Activated T-helper 2 cell treated with anti-CD3 and anti-CD28 coated beads, Interferon-gamma antibody, Interleukin-2, Interleukin-4, amounts not matched to agents 10 μg/mL and 5 μg/mL and 100 μg/mL, durations not matched to agents 14 hours and 24 hours and 36 hours (primary cell): ENCODE measurements at regions not wholly inside any gene's neighbourhood (a gene's known extent, or its start where the extent isn't known, plus 50 kb on each side); places are given as distances from the start of the nearest gene placed in this dataset.

Source experiments
- DNase-seq: peaks from one replicate; pipeline ENCODE4 v3.0.0; 2021; ENCODE audit warnings: low spot score
- H3K27ac Mint-ChIP-seq: one replicate; pipeline ENCODE4 v1.8.0; 2021; ENCODE audit warnings: mixed read lengths
- H3K27me3 Mint-ChIP-seq: one replicate; pipeline ENCODE4 v1.8.0; 2021; ENCODE audit warnings: low read depth, mixed read lengths
- H3K36me3 Mint-ChIP-seq: one replicate; pipeline ENCODE4 v1.8.0; 2021; ENCODE audit warnings: low read depth, mixed read lengths
- H3K4me1 Mint-ChIP-seq: one replicate; pipeline ENCODE4 v1.8.0; 2021; ENCODE audit warnings: low read depth, mixed read lengths
- H3K4me3 Mint-ChIP-seq: one replicate; pipeline ENCODE4 v1.8.0; 2021; ENCODE audit warnings: low read depth, mild to moderate bottlenecking, moderate library complexity, mixed read lengths
- H3K9me3 Mint-ChIP-seq: one replicate; pipeline ENCODE4 v1.8.0; 2021; ENCODE audit warnings: mixed read lengths
- intact Hi-C: fragments of 100-400 bp; cut with micrococcal nuclease; formaldehyde crosslinking; loops from one replicate; pipeline ENCODE4 v1.15.1; 2023

- Mint-ChIP-seq H3K36me3 (no peaks in the 10 kb centered on the region), H3K9me3 (peaks cover 16% of the 10 kb centered on the region), H3K27me3 (no peaks in the 10 kb centered on the region), H3K4me1 (no peaks in the 10 kb centered on the region), H3K27ac (no peak overlapping the region), H3K4me3 (no peak overlapping the region)
- intact Hi-C loops = no loop called here
- no peak for DNase-seq
Observed at GRCh38 chr13:65844266-65844841, 1385.8 kb downstream of the PCDH9 start.

- Mint-ChIP-seq H3K4me1 (no peaks in the 10 kb centered on the region), H3K36me3 (no peaks in the 10 kb centered on the region), H3K9me3 (peaks cover 15% of the 10 kb centered on the region), H3K27ac (no peak overlapping the region), H3K27me3 (no peaks in the 10 kb centered on the region), H3K4me3 (no peak overlapping the region)
- intact Hi-C loops = no loop called here
- DNase-seq = no peak
Observed at GRCh38 chr13:65843314-65843731, 1386.8 kb downstream of the PCDH9 start.

- no peak overlapping the region for H3K27ac Mint-ChIP-seq
- no peak overlapping the region for H3K4me3 Mint-ChIP-seq
- H3K9me3 Mint-ChIP-seq = peaks cover 11% of the 10 kb centered on the region
- no peak for DNase-seq
- H3K27me3 Mint-ChIP-seq = no peaks in the 10 kb centered on the region
- no peaks in the 10 kb centered on the region for H3K4me1 Mint-ChIP-seq
- intact Hi-C loops = no loop called here
- no peaks in the 10 kb centered on the region for H3K36me3 Mint-ChIP-seq
Observed at GRCh38 chr13:65841156-65841555, 1389.0 kb downstream of the PCDH9 start.

- intact Hi-C loops = no loop called here
- H3K27me3 Mint-ChIP-seq = no peaks in the 10 kb centered on the region
- peaks cover 8% of the 10 kb centered on the region for H3K9me3 Mint-ChIP-seq
- no peaks in the 10 kb centered on the region for H3K4me1 Mint-ChIP-seq
- DNase-seq = no peak
- H3K27ac Mint-ChIP-seq = no peak overlapping the region
- H3K4me3 Mint-ChIP-seq = no peak overlapping the region
- H3K36me3 Mint-ChIP-seq = no peaks in the 10 kb centered on the region
Observed at GRCh38 chr13:65836066-65836465, 1394.1 kb downstream of the PCDH9 start.

- DNase-seq = no peak
- H3K9me3 Mint-ChIP-seq = peaks cover 14% of the 10 kb centered on the region
- H3K27me3 Mint-ChIP-seq = no peaks in the 10 kb centered on the region
- no peaks in the 10 kb centered on the region for H3K36me3 Mint-ChIP-seq
- H3K27ac Mint-ChIP-seq = no peak overlapping the region
- H3K4me3 Mint-ChIP-seq = no peak overlapping the region
- intact Hi-C loops = no loop called here
- no peaks in the 10 kb centered on the region for H3K4me1 Mint-ChIP-seq
Observed at GRCh38 chr13:65834897-65835296, 1395.2 kb downstream of the PCDH9 start.

GRCh38 chr13:65830411-65831205 is 1399.5 kb downstream of the PCDH9 start:
- intact Hi-C loops = no loop called here
- Mint-ChIP-seq H3K4me3 (no peak overlapping the region), H3K27ac (no peak overlapping the region), H3K36me3 (no peaks in the 10 kb centered on the region), H3K27me3 (no peaks in the 10 kb centered on the region), H3K4me1 (no peaks in the 10 kb centered on the region), H3K9me3 (peaks cover 18% of the 10 kb centered on the region)
- DNase-seq = no peak

GRCh38 chr13:65829241-65830008 is 1400.7 kb downstream of the PCDH9 start:
- Mint-ChIP-seq H3K4me1 (no peaks in the 10 kb centered on the region), H3K4me3 (no peak overlapping the region), H3K27ac (no peak overlapping the region), H3K27me3 (no peaks in the 10 kb centered on the region), H3K9me3 (peaks cover 14% of the 10 kb centered on the region), H3K36me3 (no peaks in the 10 kb centered on the region)
- intact Hi-C loops = no loop called here
- DNase-seq = no peak

GRCh38 chr13:65826657-65827056 is 1403.5 kb downstream of the PCDH9 start:
- H3K9me3 Mint-ChIP-seq = peaks cover 22% of the 10 kb centered on the region
- H3K36me3 Mint-ChIP-seq = no peaks in the 10 kb centered on the region
- H3K4me3 Mint-ChIP-seq = no peak overlapping the region
- DNase-seq = no peak
- H3K27ac Mint-ChIP-seq = no peak overlapping the region
- intact Hi-C loops = no loop called here
- H3K27me3 Mint-ChIP-seq = no peaks in the 10 kb centered on the region
- H3K4me1 Mint-ChIP-seq = no peaks in the 10 kb centered on the region

GRCh38 chr13:65825039-65825438 is 1405.1 kb downstream of the PCDH9 start:
- no peaks in the 10 kb centered on the region for H3K27me3 Mint-ChIP-seq
- no peaks in the 10 kb centered on the region for H3K4me1 Mint-ChIP-seq
- intact Hi-C loops = no loop called here
- H3K36me3 Mint-ChIP-seq = no peaks in the 10 kb centered on the region
- no peak for DNase-seq
- H3K4me3 Mint-ChIP-seq = no peak overlapping the region
- no peak overlapping the region for H3K27ac Mint-ChIP-seq
- H3K9me3 Mint-ChIP-seq = peaks cover 12% of the 10 kb centered on the region

GRCh38 chr13:65808061-65808460 is 1422.1 kb downstream of the PCDH9 start:
- Mint-ChIP-seq H3K9me3 (peaks cover 25% of the 10 kb centered on the region), H3K27ac (no peak overlapping the region), H3K4me3 (no peak overlapping the region), H3K27me3 (no peaks in the 10 kb centered on the region), H3K36me3 (no peaks in the 10 kb centered on the region), H3K4me1 (no peaks in the 10 kb centered on the region)
- DNase-seq = no peak
- intact Hi-C loops = no loop called here

- Mint-ChIP-seq H3K36me3 (no peaks in the 10 kb centered on the region), H3K27ac (no peak overlapping the region), H3K9me3 (peaks cover 21% of the 10 kb centered on the region), H3K4me1 (no peaks in the 10 kb centered on the region), H3K4me3 (no peak overlapping the region), H3K27me3 (no peaks in the 10 kb centered on the region)
- intact Hi-C loops = no loop called here
- DNase-seq = no peak
Observed at GRCh38 chr13:65803530-65804392, 1426.4 kb downstream of the PCDH9 start.

- Mint-ChIP-seq H3K36me3 (no peaks in the 10 kb centered on the region), H3K9me3 (peaks cover 19% of the 10 kb centered on the region), H3K4me3 (no peak overlapping the region), H3K27me3 (no peaks in the 10 kb centered on the region), H3K27ac (no peak overlapping the region), H3K4me1 (no peaks in the 10 kb centered on the region)
- no peak for DNase-seq
- intact Hi-C loops = no loop called here
Observed at GRCh38 chr13:65789815-65790214, 1440.3 kb downstream of the PCDH9 start.
